Esophagus muscularis mucosa (tissue), 4 donors: ENCODE measurements at regions not wholly inside any gene's neighbourhood (a gene's known extent, or its start where the extent isn't known, plus 50 kb on each side); places are given as distances from the start of the nearest gene placed in this dataset.

ENCODE experiments used
- CTCF ChIP-seq, 3 experiments: fragments of 200-600 bp in 2 of 3; fragments of 450-650 bp in 1 of 3; sonication (generic) in 2 of 3; IDR thresholded peaks; one replicate each; pipeline ENCODE4 v1.5.1; 2017 to 2019; ENCODE audit warnings: antibody characterized with exemption in 3 of 3, mild to moderate bottlenecking in 2 of 3, moderate library complexity in 1 of 3
- EP300 ChIP-seq: sonication (generic); formaldehyde crosslinking; IDR thresholded peaks from one replicate; pipeline ENCODE4 v1.6.1; 2017; ENCODE audit warnings: antibody characterized with exemption
- POLR2A ChIP-seq: fragments of 450-650 bp; IDR thresholded peaks from one replicate; pipeline ENCODE4 v1.6.1; 2017; ENCODE audit warnings: antibody characterized with exemption, moderate library complexity, mild to moderate bottlenecking, low read depth
- POLR2AphosphoS5 ChIP-seq, 2 donors: sonication (generic); formaldehyde crosslinking; IDR thresholded peaks; one replicate each; pipeline ENCODE4 v1.6.1; 2017; ENCODE audit warnings: antibody characterized with exemption in 2 of 2

GRCh38 chr3:43958973-43959372 lies 268.2 kb downstream of the ABHD5 start:
- TF ChIP-seq POLR2AphosphoS5 (IDR thresholded peaks at IDR 0.05) (no peak), CTCF (IDR thresholded peaks at IDR 0.05) (no peak), POLR2A (no peak), EP300 (no peak)
